ENCODE measurements at regions not wholly inside any gene's neighbourhood (a gene's known extent, or its start where the extent isn't known, plus 50 kb on each side); places are given as distances from the start of the nearest gene placed in this dataset.

- DNase-seq = no peak
Measured at GRCh38 chr10:111522141-111522540, 445.3 kb downstream of the ADRA2A start.

GRCh38 chr10:111522551-111522950 lies 445.7 kb downstream of the ADRA2A start:
- no peak for DNase-seq

- DNase-seq = no peak
Measured at GRCh38 chr10:111523016-111523415, 446.2 kb downstream of the ADRA2A start.

GRCh38 chr10:111524134-111524533 lies 447.3 kb downstream of the ADRA2A start:
- no peak for DNase-seq

- DNase-seq = no peak
Measured at GRCh38 chr10:111525696-111526095, 448.9 kb downstream of the ADRA2A start.

GRCh38 chr10:111531690-111532089 lies 454.9 kb downstream of the ADRA2A start:
- DNase-seq = no peak

- DNase-seq = no peak
Measured at GRCh38 chr10:111532139-111532538, 455.3 kb downstream of the ADRA2A start.

DNA sequence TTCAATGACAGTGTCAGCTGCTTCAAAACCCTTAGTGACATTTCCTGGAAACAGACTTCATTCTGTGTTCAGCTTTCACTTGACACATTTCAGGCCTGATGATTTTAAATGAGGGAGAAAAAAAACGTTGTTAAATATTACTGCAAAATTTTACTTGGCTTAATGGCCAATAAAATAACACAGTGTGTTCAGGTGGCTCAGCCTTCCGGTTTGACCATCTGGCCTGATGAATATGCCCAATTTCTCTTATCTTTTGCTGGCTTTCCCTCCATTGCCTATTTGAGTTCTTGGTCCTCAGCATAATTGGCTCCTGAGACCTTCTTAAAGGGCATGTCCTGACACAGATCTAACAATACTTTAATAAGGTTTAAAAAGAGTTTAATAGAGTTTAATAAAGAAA lies 462.4 kb downstream of the ADRA2A start:
- no peak for DNase-seq

GRCh38 chr10:111543854-111544253 lies 467.0 kb downstream of the ADRA2A start:
- DNase-seq = no peak

DNA sequence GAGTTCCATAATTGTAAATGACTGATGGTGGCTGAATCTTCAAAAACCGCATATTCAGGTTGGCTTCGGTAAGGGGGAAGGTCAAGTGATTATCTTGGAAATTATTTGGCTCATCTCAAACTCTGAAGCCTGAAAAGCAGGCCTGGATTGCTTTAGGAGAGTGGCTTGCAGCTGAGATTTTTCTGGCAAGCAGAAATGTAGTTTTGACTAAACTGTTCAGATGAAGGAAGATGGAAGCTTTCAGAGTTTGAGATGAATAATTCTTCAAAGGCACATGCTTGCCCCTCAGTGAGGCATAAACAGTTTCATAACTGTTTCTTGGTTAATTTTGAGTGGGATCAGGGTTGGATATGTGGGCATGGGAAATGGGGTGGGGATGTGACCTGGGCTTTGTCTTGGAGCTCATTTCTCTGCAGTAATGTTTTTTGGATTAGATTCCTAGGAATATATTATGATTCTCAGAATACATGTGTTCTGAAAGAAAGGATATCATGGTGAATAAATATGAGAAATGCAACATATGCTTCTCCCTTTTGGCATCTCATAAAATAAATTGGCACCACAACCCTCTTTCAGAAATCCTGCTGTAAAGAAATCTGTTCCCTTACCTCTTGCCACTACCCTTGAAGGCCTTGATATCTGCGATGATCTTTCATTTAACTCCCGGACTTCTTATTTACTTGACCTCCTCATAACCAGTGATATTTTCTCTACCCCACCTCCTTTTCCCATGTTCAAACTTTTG lies 469.2 kb downstream of the ADRA2A start:
- DNase-seq = no peak

DNA sequence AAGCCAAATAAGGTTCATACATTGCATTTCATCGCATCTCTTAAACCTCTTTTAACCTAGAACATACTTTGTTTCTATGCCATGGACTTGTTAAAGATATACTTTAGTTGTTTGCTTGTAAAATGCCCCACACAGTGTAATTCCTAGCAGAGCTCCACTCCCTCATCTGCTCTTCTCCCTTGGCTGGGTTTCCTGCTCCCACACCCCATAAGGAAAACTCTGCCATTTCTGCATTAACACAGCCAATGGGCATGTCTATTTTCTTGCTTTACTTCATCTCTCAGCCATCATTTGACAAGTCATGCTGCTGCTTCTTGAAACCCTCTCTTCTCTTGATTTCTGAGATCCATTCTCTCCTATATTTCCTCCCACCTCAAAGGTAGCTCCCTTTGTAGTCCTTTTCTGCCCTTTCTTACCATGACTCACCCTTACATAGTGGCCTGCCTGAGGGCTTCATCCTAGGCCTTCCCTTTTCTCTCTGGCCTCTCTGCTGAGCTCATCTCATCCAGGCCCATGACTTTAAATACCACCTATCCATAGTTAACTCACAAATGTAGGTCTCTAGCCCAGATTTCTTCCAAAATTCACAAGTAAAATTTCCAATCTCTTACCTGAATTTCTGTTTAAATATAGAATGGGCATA lies 471.4 kb downstream of the ADRA2A start:
- DNase-seq = no peak

- no peak for DNase-seq
Measured at GRCh38 chr10:111551001-111551400, 474.2 kb downstream of the ADRA2A start.

DNA sequence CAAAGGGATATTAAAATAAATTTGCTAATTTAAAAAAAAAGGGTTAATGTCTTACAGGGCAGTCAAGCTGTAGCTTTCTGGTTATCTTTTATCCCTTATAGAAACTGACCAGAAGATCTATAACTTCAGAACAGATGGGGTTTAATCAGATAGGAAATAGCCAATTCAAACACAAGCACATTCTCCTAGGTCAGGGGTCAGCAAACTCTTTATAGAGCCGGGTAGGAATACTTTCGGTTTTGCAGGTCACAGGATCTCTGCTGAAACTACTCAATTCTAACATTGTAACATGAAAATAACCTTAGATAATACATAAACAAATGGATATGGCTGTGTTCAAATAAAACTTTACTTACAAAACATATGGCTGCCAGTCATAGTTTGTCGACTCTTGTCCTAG lies 479.8 kb downstream of the ADRA2A start:
- DNase-seq = no peak

DNA sequence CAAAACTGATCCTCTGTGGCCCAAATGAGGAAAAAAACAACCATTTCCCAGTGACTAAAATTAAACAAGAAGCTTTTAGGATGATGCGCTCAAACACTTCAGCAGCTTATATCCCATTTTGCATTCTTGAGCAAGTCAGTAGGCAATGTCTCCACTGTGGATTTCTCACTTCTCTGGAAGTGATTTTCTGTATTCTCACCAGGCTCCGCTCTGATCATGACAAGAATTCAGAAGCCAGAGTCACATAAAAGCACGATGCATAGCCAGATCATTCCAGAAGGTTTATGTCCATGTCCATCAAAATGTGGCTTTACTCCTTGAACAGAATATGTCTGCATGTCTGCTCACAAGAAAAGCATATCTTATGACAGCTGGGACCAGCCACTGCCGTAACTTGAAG lies 481.4 kb downstream of the ADRA2A start:
- DNase-seq = no peak

GRCh38 chr10:111560027-111560426 lies 483.2 kb downstream of the ADRA2A start:
- no peak for DNase-seq

DNA sequence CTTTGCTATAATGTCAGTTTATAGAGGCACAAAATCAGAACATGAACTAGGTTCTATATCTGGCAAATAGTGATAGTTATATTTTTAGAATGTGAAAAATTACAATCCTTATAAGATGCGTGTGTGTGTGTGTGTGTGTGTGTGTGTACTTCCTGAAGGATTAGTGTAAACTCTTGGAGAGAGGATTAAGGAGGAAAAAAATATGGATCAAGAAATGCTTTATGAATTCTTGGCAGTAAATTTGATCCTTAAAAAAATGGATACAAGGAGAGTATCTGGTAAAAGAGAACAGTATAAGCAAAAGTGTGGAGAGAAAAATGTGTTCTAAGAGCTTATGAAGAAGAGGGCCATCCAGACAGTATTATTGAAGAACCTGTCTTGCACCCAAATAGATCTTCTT lies 484.3 kb downstream of the ADRA2A start:
- no peak for DNase-seq

DNA sequence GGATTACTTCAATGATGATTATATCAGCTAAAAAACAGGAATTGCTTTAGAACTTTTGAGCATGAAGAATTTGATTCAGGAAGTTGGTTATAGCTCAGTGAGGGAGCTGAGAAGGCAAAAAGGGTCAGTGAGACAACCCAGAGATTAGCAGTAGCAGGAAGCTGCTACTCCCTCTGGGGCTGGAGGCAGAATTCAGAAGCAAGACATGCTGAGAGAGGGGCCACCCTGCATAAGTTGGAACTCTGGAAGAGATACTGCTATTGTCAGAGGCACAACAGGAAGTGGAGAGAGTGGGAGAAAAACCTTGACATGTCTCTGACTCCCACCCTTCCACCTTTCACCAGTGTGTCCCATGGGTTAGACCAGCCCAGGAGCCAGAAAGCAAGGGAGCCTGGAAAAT lies 488.7 kb downstream of the ADRA2A start:
- no peak for DNase-seq

DNA sequence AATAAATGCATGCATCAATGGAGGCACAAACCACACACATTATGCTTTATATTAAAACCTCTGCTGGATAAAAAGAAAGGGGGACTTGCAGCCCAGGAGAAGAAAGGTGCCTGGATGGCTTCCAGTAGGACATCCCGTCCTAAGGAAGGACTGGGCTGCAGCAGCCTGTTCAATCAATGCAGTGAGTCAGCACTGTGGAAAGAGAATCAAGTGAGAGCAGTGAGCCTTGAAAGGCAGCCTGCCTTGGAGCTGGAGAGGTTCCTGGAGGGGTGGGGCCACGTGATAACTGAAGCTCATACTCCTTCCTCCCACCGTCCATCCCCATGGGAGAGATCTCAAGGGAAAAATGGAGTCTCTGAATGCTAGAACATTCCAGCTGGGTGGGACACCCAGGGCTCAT lies 501.2 kb downstream of the ADRA2A start:
- DNase-seq = no peak

GRCh38 chr10:111579473-111579872 lies 502.6 kb downstream of the ADRA2A start:
- no peak for DNase-seq

DNA sequence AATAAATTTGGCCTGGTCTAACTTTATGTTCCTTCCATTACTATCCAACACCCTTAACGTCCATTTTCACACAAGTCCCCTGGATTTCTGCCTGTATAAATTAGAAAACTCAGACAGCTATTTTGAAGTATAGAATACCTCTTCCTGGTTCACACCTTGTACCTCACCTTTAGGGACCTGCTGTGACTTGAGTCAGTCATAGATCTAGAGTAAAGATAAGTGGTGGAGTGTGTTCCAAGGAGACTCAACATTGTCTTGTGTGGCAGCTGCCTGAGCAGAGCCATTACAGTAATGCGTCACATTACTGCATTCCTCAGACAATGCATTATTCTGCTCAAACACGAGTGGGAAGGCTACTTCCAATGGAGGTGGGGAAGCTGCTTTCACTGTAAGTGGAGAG lies 513.9 kb downstream of the ADRA2A start:
- DNase-seq = no peak

- no peak for DNase-seq
Measured at GRCh38 chr10:111593578-111593977, 516.7 kb downstream of the ADRA2A start.

- no peak for DNase-seq
Measured at GRCh38 chr10:111595173-111595572, 518.3 kb downstream of the ADRA2A start.

DNA sequence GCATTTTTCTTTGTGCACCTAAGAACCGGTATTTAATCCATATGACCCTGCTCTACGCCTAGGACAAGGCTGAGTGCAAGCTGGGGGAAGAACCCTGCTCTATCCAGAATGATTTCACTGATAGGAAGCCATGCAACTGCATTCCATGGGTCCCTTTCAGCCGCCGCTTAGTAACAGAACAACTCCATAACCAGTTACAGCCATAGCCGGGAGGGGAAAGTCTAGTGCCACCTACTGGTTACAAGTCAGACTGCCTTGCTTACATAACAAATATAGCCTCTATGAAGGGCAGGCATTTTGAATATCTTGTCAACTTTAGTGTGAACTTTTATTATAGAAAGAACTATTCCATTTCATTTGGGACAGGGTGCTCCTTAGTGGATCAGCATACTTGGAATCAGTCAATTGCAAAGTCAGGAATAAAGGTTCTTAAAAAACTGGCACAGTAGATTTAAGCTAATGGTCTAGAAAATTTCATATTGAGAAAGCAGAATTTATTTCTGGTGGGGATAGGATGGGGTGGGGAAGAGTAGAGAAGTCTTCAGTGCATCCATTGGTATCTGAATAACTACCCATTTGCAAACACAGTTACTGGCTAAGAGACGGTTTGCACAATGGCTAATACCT lies 521.7 kb downstream of the ADRA2A start:
- no peak for DNase-seq

DNA sequence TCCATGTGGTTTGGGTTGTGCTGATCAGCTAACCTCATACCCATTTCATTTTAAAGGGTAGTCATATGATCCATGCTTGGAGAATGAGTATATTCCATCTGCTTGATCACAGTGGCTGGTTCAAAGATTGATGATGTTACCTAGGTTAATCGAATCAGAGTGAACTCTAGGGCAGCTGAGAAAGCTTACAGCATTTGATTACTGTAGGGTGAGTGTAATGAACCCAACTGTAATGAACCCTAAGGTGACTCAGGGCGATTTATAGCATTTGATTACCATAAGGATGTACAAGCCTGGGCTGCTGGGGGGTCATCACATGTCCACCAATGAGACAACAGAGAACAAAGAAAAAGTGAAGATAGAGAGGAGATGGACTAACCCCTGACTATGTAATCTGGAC lies 523.1 kb downstream of the ADRA2A start:
- no peak for DNase-seq

Data from NCI-H1436 treated with DMSO at 0.1 percent for 48 hours (cell line).